ENCODE measurements at regions not wholly inside any gene's neighbourhood (a gene's known extent, or its start where the extent isn't known, plus 50 kb on each side); places are given as distances from the start of the nearest gene placed in this dataset.

- TF ChIP-seq PRDM2 (tag by site-specific recombination; IDR thresholded peaks at IDR 0.05; ENCODE audit: borderline replicate concordance) (no peak), PRDM6 (tag by site-specific recombination; IDR thresholded peaks at IDR 0.05) (no peak), ZNF510 (tag by site-specific recombination; IDR thresholded peaks at IDR 0.05; ENCODE audit: insufficient replicate concordance) (no peak), KLF8 (tag by site-specific recombination; IDR thresholded peaks at IDR 0.05) (no peak)
These were observed 1160.3 kb upstream of the AUTS2 start (continued) for GRCh38 chr7:68438016-68438415.

GRCh38 chr7:68438811-68439210 lies 1159.5 kb upstream of the AUTS2 start:
- ChIA-PET POLR2A (no interaction called here), CTCF (no interaction called here)
- Histone ChIP-seq H3K36me3 (ENCODE audit: control insufficient read depth in 2 of 2, insufficient read depth in 1 of 2, low read length in 2 of 2) (no peaks in the 10 kb centered on the region), H3K27ac (ENCODE audit: extremely low read depth, low read depth, low read length) (no peak overlapping the region), H3K4me1 (ENCODE audit: control insufficient read depth, insufficient read depth, low read length) (no peaks in the 10 kb centered on the region), H3K4me3 (ENCODE audit: low read depth, low read length) (no peak overlapping the region), H3K9me3 (ENCODE audit: control insufficient read depth, insufficient read depth, low read depth, low read length) (no peaks in the 10 kb centered on the region)
- no peak for TF ChIP-seq ZNF660 (tag by site-specific recombination; IDR thresholded peaks at IDR 0.05)
- TF ChIP-seq ZNF792 (tag by site-specific recombination; IDR thresholded peaks at IDR 0.05): no peak
- TF ChIP-seq ZEB2 (tag by site-specific recombination; IDR thresholded peaks at IDR 0.05): no peak
- no peak for TF ChIP-seq GLI2 (tag by site-specific recombination; IDR thresholded peaks at IDR 0.05; ENCODE audit: borderline replicate concordance, low read depth)
- TF ChIP-seq ZNF423 (tag by site-specific recombination; IDR thresholded peaks at IDR 0.05): no peak
- no peak for TF ChIP-seq KLF17 (tag by site-specific recombination; IDR thresholded peaks at IDR 0.05)
- TF ChIP-seq ZNF169 (tag by site-specific recombination; IDR thresholded peaks at IDR 0.05): no peak
- no peak for TF ChIP-seq GLI4 (tag by site-specific recombination; IDR thresholded peaks at IDR 0.05)
- no peak for TF ChIP-seq ZNF23 (tag by site-specific recombination; IDR thresholded peaks at IDR 0.05; ENCODE audit: borderline replicate concordance)
- no peak for TF ChIP-seq ZBTB26 (tag by site-specific recombination; optimal IDR thresholded peaks at IDR 0.05)
- no peak for TF ChIP-seq ZNF426 (tag by site-specific recombination; IDR thresholded peaks at IDR 0.05)
- no peak for TF ChIP-seq ZNF341 (tag by site-specific recombination; IDR thresholded peaks at IDR 0.05; ENCODE audit: low read depth)
- no peak for TF ChIP-seq ZNF174 (tag by site-specific recombination; IDR thresholded peaks at IDR 0.05)
- no peak for TF ChIP-seq ZNF670 (tag by site-specific recombination; IDR thresholded peaks at IDR 0.05; ENCODE audit: low read depth)
- TF ChIP-seq ZNF239 (tag by site-specific recombination; IDR thresholded peaks at IDR 0.05): no peak

Data from HEK293 (cell line).